GM19463 (cell line): ENCODE measurements at regions not wholly inside any gene's neighbourhood (a gene's known extent, or its start where the extent isn't known, plus 50 kb on each side); places are given as distances from the start of the nearest gene placed in this dataset.
"Not testable (repeated sequence)": the region's sequence is repeated elsewhere in the genome, so short reads cannot be mapped to it uniquely, and the experiment has no call there.

ENCODE experiments used
- ATAC-seq: cut with Tn5 transposase; IDR thresholded peaks from one replicate; pipeline ENCODE4 v1.9.1; 2021; ENCODE audit warnings: mild to moderate bottlenecking, moderate library complexity; ENCODE audit not compliant: unreplicated experiment

GRCh38 chr12:126967152-126967551, 1299.8 kb upstream of the TMEM132C start:
- no peak for ATAC-seq

- ATAC-seq, result no peak
These were observed 1292.2 kb upstream of the TMEM132C start for GRCh38 chr12:126974779-126975178.

GRCh38 chr12:126976579-126976978, 1290.4 kb upstream of the TMEM132C start:
- ATAC-seq, result no peak

- ATAC-seq, result not testable (repeated sequence)
These were observed 1287.4 kb upstream of the TMEM132C start for GRCh38 chr12:126979564-126979963.

GRCh38 chr12:126982707-126983106, 1284.3 kb upstream of the TMEM132C start:
- no peak for ATAC-seq

- not testable (repeated sequence) for ATAC-seq
These were observed 1283.2 kb upstream of the TMEM132C start for GRCh38 chr12:126983735-126984134.

GRCh38 chr12:126985663-126986062, 1281.3 kb upstream of the TMEM132C start:
- ATAC-seq, result not testable (repeated sequence)

GRCh38 chr12:126989532-126989931, 1277.4 kb upstream of the TMEM132C start:
- ATAC-seq, result no peak

GRCh38 chr12:126993898-126994297, 1273.1 kb upstream of the TMEM132C start:
- no peak for ATAC-seq

GRCh38 chr12:126994599-126994998, 1272.4 kb upstream of the TMEM132C start:
- ATAC-seq, result no peak

- ATAC-seq, result no peak
These were observed 1268.9 kb upstream of the TMEM132C start for GRCh38 chr12:126998031-126998430.

- ATAC-seq, result no peak
These were observed 1268.2 kb upstream of the TMEM132C start for GRCh38 chr12:126998747-126999285.

GRCh38 chr12:126999352-126999751, 1267.6 kb upstream of the TMEM132C start:
- no peak for ATAC-seq

- ATAC-seq, result no peak
These were observed 1261.6 kb upstream of the TMEM132C start for GRCh38 chr12:127005406-127005805.

GRCh38 chr12:127006972-127007371, 1260.0 kb upstream of the TMEM132C start:
- no peak for ATAC-seq

- ATAC-seq, result no peak
These were observed 1258.1 kb upstream of the TMEM132C start for GRCh38 chr12:127008755-127009403.

GRCh38 chr12:127012109-127012508, 1254.9 kb upstream of the TMEM132C start:
- no peak for ATAC-seq

- no peak for ATAC-seq
These were observed 1253.8 kb upstream of the TMEM132C start for GRCh38 chr12:127013197-127013596.

GRCh38 chr12:127014079-127014478, 1252.9 kb upstream of the TMEM132C start:
- no peak for ATAC-seq

- ATAC-seq, result no peak
These were observed 1242.2 kb upstream of the TMEM132C start for GRCh38 chr12:127024791-127025190.

GRCh38 chr12:127025545-127025944, 1241.4 kb upstream of the TMEM132C start:
- ATAC-seq, result no peak

GRCh38 chr12:127035011-127035879, 1231.7 kb upstream of the TMEM132C start:
- ATAC-seq, result no peak
